GM19455 (cell line): ENCODE measurements at regions not wholly inside any gene's neighbourhood (a gene's known extent, or its start where the extent isn't known, plus 50 kb on each side); places are given as distances from the start of the nearest gene placed in this dataset.
"Not testable (repeated sequence)": the region's sequence is repeated elsewhere in the genome, so short reads cannot be mapped to it uniquely, and the experiment has no call there.

Source experiments
- ATAC-seq: cut with Tn5 transposase; IDR thresholded peaks from one replicate; pipeline ENCODE4 v1.9.1; 2021; ENCODE audit not compliant: unreplicated experiment

DNA sequence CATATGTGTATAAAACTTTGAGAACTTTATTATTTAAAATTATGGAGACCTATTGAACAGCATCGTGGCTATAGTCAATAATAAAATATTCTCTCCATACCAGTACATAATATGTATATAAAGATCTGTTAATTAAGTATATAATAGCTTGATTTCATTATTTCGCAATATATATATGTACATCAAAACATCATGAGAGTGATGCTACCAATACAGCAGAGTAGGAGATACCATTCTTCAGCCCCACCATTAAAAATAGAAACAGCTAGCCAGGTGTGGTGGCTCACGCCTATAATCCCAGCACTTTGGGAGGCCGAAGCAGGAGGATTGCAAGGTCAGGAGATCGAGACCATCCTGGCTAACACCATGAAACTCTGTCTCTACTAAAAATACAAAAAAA, 1755.3 kb upstream of the SPRY2 start:
- ATAC-seq = no peak

DNA sequence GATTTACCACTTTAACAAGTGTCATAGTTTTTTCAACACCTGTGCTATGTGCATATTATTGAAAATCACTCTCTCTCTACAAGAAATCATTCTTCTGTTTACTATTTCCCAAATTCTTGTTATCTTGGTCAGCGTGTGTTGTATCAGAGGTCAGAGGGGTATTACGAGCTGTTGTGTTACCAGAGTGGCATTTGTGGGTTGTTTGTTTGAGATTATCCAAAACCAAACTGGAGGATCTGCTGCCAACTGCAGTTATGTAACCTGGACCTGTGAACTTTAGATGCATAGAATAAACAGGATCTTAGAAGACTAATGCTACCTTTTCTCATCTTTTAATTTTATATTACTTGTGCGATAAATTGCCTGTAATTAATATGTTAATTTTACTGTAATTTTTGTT, 1751.4 kb upstream of the SPRY2 start:
- ATAC-seq = no peak

DNA sequence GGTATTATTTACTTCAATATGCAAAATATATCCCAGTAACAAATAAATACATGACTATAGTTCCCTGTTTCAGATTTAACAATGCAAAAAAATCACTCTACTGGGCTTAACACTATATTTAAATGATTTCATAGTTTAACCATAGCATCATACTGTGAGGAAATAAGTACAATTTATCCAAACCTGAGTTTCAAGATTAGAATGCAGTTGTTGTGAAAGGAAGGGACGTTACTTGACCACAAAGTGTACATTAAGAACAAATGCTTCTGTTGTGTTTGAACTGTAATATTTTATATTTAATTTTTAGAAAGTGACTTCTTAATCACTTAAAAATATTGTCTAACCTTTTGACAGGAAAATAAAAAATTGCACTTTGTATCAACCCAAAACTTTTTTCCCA, 1747.9 kb upstream of the SPRY2 start:
- no peak for ATAC-seq

DNA sequence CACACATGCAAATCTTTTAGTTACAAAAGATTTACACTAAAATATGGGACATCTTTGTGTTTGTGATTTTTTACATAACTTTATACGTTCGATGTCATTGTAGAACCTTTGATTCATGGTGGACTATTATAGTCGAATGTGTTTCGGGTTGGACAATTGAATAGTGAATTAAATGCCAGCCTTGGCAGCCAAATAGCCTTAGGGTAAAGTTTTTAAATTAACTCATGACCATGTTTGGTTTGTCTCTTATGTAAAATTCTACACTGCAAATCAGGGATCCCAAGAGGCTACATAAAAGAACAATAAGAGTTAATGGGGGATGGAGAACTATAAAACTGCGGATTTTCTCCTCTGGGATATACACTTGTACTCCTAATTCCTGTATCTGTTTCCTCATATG, 1735.6 kb upstream of the SPRY2 start:
- ATAC-seq = no peak

DNA sequence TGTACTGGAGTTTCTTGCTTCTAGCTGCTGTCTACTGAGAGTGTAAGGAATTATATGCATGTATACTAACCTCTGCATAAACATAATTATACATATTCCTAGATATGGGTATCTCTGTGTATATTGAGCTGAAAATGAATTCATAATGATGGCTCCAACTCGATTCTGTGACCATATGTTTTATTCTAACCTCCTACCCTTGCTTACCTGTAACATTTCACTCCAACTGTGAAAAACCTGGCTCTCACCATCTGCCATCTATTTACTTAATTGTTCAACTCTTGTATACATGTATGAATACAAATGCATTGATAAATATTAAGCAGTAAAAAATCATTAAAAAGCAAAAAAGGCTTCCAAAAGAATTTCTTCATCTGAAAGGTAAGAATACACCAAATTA, 1729.5 kb upstream of the SPRY2 start:
- no peak for ATAC-seq

DNA sequence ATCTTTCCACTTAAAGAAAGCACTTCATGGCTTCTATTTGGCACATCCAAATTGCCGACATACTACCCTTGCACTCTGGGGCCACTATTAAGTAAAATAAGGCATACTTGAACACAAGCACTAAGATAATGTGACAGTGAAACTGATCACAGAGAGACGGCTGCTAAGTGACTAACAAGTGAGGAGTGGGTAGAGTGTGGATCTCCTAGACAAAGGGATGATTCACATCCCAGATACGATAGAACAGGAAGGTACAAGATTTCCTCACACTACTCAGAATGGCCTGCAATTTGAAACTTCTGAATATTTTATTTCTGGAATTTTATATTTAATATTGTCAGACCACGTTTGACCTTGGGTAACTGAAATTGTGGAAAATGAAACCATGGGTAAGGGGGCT, 1721.8 kb upstream of the SPRY2 start:
- ATAC-seq = no peak

DNA sequence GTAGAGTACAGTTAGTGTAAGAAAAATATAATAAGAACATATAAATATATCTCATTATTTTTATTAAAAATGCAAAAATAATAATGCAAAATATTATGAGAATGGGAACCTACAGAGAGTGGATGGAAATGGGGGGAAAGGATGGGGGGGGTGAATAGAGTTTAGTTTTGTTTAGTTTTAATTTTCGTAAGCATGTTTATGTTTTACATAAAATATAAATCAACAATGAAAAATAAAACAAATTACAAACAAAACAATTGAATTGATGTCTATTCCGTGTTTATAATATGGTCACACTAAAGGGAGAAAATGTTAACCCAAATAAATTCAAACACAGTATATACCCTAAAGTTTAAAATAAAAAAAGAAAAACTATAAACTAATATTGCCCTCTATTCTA, 1717.4 kb upstream of the SPRY2 start:
- no peak for ATAC-seq

DNA sequence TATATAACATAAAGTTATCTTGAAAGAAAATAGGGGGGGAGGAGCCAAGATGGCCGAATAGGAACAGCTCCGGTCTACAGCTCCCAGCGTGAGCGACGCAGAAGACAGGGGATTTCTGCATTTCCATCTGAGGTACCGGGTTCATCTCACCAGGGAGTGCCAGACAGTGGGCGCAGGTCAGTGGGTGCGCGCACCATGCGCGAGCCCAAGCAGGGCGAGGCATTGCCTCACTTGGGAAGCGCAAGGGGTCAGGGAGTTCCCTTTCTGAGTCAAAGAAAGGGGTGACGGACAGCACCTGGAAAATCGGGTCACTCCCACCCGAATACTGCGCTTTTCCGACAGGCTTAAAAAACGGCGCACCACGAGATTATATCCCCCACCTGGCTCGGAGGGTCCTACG, 1704.4 kb upstream of the SPRY2 start:
- ATAC-seq = not testable (repeated sequence)

DNA sequence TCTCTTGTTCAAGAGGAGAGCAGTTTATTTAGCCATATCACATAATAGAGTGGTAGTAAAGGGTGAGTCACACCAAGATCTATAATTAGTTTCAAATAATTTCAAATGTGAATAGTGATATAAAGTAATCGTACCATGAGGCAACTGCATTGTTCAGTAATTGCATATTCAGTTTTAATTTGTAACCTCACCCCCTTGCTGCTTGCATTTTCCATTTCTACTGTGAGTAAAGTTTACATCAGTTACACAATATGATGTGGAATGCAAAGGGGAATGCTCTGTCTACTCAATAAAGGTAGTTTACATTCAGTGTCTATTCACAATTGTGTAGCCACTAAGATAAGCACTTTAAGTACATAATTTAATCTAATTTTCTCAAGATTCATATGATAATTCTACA, 1695.7 kb upstream of the SPRY2 start:
- ATAC-seq = no peak

DNA sequence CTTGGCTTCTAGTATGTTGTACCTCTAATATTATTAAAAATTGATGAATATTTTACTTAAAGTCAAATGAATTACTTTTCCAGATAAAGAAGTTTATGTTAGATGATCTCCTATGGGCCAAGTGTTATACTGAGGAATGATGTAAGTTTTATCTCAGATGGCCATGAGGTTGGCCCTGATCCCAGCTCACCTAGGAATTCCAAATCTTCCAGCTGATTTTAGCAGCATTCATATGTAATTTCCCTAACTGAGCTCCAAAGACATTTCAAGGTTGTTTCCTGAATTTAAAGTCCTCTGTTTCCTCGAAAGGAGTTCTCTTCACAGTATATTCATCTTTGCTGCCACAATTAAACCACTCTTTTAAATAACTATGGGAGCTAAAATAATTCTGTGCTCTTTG, 1670.4 kb upstream of the SPRY2 start:
- ATAC-seq = no peak

DNA sequence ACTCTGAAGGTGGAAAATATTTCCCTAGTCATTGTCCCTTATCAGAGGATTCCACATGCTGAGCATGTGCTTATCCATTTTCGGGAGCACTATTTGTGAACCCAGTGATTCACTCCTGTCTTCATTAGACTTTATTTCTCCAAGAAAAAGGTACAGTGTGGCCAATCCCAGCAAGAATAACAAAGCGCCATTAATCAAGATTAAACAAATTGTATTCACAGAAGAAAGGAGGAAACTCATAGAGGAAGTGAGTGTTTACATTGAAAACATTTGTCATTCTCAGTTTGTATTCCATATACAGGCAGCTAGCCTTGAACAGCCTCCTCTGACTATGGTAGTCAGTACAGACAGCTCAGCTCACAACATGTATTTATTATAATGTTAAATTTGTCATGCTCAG, 1669.9 kb upstream of the SPRY2 start:
- ATAC-seq = no peak

DNA sequence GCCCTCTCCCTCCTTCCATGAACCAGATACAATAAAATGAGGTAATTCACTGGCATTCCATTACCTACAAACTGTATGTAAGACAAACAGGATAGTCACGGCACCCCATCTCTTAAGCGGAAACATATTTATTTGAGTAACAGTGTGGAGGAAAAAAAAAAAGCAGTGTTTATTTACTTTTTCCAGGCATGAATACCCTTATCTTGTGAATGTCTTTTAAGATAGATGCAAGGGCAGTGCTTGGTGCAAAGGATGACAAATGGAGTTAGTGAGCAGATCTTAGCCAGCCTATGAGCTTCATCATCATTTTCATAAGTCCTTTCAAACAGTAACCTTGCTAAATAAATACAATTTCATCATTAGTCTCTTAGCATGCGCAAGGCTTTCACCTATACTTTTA, 1661.8 kb upstream of the SPRY2 start:
- no peak for ATAC-seq

DNA sequence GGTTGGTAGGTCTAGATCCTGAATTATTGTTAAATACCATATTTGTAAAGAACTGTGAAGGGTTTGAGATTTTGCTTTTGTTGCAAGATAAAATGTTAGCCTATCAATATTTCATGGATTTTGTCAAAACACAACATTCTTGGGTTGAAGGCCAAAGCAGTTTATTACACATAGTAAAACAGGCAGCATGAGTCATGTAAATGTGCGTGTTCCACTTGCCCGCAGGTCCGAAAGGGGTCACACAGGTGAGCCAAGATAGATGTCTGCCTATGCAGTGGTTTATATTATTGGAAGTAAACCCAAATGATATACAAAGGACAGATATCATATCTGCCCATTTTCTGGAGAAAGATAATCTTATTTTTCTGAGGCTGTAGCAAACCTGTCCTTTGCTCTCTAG, 1654.4 kb upstream of the SPRY2 start:
- ATAC-seq = no peak

DNA sequence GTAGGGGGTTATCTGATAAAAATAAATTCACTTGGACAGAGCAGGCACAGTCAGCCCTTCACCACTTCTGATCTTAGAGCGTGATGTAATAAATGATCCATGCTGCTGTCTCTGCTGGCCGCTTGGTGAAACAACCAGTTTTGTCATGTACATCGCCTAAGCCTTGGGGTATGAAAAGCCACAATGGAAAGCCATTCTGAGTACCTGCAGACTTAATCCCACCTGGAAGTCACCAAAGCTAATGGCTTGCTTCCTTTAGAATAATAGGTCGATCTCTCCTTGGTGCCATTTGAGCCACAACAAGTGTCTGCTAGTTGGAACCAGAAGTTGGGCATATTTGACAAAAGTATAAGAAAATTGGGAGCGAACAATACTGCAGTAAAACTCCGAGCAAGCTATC, 1649.7 kb upstream of the SPRY2 start:
- ATAC-seq = no peak

DNA sequence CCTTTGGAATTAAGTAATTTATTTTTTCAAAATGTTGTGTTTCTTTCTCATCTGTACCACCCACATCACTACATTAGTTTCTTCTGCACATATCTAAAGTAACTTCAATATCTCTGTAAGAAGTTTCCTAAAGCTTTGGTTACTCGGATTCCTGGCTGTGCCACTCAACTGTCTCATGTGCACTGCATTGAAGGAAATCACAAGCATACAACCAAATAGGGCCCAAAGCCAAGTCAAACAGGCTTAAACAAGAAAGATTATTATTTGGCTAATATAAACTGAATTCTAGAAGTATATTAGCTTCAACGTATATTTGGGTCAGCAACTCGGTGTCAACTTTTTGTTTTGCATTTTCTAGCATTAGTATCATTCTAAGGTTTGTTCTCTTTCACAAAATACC, 1647.6 kb upstream of the SPRY2 start:
- no peak for ATAC-seq

DNA sequence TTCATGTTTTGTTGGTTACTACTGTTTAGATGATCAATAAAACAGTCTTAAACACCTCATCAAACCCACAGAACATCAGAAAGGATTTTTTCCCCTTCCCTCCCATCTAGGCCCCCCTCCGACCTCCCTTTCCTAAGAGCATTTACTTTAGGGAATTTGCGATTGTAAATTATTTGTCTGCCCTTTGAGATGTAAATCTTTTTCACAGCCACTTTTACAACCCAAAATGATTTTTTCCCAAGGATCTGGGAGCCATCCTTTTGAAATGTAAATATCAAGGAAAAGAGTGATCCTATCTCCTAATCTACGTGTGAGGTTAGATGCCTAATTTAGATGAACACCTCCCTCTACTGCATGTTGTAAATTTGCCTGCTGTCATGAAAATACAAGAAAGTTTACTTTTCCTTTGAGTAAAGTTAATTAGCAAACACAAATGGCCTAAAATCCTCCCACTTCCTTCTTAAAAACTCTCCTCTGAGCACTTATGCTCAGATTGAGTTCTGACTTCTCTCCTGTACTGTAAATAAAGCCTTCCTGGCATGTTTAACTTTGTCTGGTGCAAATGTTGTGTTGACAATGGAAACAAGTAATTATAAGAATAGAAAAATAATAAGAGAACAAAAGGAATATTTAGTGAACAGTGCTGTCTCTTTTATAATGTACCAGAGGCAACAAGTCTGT, 1646.9 kb upstream of the SPRY2 start:
- no peak for ATAC-seq

DNA sequence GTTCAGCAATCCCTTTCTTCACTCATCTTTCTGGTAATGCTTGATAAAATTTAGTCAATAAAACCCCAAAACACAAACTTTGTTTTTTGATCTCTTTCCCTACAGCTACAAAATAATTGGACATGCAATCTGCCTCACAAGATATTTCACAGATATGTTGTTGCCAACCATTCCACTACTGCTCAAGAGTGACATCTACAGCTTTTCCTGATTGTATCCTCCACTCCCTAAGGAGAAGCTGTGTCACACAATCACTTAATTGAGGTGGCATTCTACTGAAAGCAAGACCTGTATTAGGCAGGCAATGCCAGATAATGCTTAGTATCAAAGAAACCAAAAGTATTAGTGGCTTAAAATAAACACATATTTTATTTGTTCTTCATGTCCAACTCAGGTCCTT, 1646.2 kb upstream of the SPRY2 start:
- ATAC-seq = no peak

DNA sequence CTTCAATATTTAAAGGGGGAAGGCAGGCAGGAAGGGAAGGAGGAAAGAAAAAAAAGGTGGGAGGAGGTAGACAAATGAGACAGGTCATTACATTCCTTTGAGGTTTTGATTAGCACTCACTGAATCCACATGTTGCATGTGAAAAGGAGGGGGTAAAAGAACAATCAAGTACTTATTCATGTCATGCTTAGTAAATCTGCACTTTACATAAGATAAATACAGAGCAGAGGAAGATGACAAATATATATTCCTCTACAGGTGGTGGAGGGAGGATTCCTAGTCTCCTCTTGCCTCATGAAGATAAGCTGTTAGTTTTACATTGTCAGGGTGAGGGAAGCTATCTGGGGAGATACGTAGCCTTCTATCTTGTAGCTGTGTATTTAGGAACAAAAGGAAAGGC, 1645.4 kb upstream of the SPRY2 start:
- no peak for ATAC-seq

DNA sequence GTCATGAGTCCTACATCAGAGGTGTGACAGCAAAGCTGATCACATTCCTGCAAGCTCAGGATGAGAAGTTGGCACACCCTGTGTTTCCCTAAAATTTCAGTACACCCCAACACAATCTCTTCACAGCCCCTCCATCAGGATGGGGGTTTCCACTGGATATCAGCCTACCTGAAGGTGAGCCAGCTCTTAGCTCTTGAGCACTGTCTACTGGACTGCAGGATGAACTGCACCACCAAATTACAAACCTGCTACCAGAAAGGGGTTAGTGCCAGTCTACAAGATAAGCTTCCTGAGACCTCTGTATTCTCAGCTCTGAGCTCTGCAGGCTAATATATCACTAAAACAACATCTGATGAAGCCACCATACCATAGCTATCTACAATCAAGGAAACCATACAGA, 1616.2 kb upstream of the SPRY2 start:
- ATAC-seq = no peak

DNA sequence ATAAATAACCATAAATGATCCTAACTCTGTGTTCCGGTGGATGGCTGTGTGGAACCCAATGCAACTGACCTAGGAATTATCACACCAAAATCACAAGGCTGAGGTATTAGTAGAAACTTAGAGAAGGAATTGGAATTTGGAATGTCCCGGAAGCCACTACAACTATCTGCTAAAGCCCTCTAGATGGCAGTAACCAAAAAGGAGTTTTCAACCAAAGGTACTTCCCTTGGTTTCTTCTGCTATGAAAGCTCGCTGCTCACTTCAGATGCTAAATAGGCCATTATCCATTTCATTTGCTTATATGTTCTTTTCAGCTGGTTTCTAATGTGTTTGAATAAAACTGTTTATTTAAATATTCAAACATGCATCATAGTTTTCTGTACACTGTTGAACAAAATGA, 1589.1 kb upstream of the SPRY2 start:
- ATAC-seq = no peak

DNA sequence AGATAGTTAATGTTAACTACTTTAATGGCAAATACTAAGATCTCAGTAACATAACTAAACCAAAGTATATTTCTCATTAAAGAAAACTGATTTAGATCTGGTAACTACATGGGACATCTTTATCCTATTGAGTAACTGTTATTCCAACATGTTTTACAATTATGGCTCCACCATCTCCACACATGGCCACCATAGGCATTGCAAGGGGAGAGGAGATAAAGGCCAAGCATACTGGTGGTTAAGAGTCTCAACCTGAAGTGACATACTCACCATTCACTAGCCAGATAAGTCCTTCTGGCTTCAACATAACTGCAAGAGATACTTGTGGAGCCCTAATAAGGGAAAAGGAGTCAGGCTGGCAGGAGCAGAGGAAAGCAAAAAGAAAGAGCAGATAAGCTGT, 1586.4 kb upstream of the SPRY2 start:
- no peak for ATAC-seq

DNA sequence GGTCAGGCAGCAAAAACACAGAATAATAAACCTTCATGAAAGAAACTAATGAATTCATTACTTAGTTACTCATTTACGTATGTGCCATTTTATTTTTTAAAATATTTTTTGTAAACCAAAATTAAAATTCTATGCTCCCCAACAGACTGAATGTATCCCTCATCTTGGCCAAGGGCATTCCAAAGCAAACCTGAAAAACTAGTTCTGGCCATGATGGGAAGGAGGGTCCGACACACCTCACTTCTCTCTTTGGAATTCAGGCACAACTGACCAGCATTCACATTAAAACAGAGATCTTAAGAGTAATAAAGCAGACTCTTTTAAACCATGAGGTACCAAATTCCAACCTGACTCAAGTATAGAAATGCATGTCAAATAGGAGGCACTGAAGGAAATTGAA, 1576.9 kb upstream of the SPRY2 start:
- no peak for ATAC-seq

DNA sequence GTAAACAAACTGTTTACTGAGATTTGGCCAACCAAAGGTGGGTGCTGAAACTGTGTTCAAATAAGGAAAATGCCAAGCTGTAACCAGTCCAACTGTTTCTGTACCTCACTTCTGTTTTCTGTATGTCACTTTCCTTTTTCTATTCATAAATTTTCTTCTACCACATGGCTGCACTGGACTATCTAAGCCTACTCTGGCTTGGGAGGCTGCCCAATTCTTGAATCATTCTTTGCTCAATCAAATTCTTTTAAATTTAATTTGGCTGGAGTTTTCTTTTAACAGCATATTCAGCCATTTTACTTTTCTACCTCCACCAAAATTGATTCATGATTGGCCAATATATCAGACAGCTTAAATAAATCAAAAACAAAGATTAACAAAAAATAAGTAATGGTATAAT, 1575.5 kb upstream of the SPRY2 start:
- ATAC-seq = no peak
